GM23338 (cell line): ENCODE measurements at regions not wholly inside any gene's neighbourhood (a gene's known extent, or its start where the extent isn't known, plus 50 kb on each side); places are given as distances from the start of the nearest gene placed in this dataset.

Experiments used
- ATAC-seq: fragments of 200-7000 bp; cut with Tn5 transposase; 3 replicates; pipeline ENCODE4 v1.9.1; 2020
- DNase-seq: peaks from one replicate; pipeline ENCODE4 v3.0.0-alpha.2; 2015; ENCODE audit warnings: low spot score
- H2AFZ ChIP-seq: fragments of 200-600 bp; sonication (generic); 2 replicates; pipeline ENCODE4 v1.8.0; 2016; ENCODE audit warnings: antibody characterized with exemption, mild to moderate bottlenecking, moderate library complexity
- H3F3A ChIP-seq: fragments of 200-600 bp; sonication (generic); replicated peaks from 2 replicates; pipeline ENCODE4 v1.8.0; 2017; ENCODE audit warnings: antibody characterized with exemption, mixed run types, low read depth
- H3K27ac ChIP-seq: fragments of 200-600 bp; sonication (generic); 2 replicates; pipeline ENCODE4 v1.6.1; 2016; ENCODE audit warnings: low read depth
- H3K27me3 ChIP-seq: fragments of 200-600 bp; sonication (generic); 2 replicates; pipeline ENCODE4 v1.8.0; 2016; ENCODE audit warnings: mild to moderate bottlenecking, mixed run types, moderate library complexity; ENCODE audit not compliant: insufficient read depth
- H3K36me3 ChIP-seq: fragments of 200-600 bp; sonication (generic); 2 replicates; pipeline ENCODE4 v1.8.0; 2016; ENCODE audit warnings: mild to moderate bottlenecking; ENCODE audit not compliant: insufficient read depth
- H3K4me1 ChIP-seq: fragments of 200-600 bp; sonication (generic); 2 replicates; pipeline ENCODE4 v1.8.0; 2016; ENCODE audit warnings: mild to moderate bottlenecking, moderate library complexity; ENCODE audit not compliant: insufficient read depth
- H3K4me2 ChIP-seq: fragments of 200-600 bp; sonication (generic); 2 replicates; pipeline ENCODE4 v1.7.1; 2017; ENCODE audit warnings: mixed run types
- H3K4me3 ChIP-seq: fragments of 200-600 bp; sonication (generic); 2 replicates; pipeline ENCODE4 v1.6.1; 2016; ENCODE audit warnings: mixed run types
- H3K79me2 ChIP-seq: fragments of 200-600 bp; sonication (generic); replicated peaks from 2 replicates; pipeline ENCODE4 v1.8.0; 2017; ENCODE audit warnings: mild to moderate bottlenecking; ENCODE audit not compliant: insufficient read depth
- H3K9me2 ChIP-seq: fragments of 200-600 bp; sonication (generic); 2 replicates; pipeline ENCODE4 v1.8.0; 2017; ENCODE audit not compliant: insufficient read depth
- H4K20me1 ChIP-seq: fragments of 200-600 bp; sonication (generic); replicated peaks from 2 replicates; pipeline ENCODE4 v1.8.0; 2017; ENCODE audit warnings: mild to moderate bottlenecking; ENCODE audit not compliant: insufficient read depth
- H3K27ac Mint-ChIP-seq: 2 replicates; pipeline ENCODE4 v1.8.0; 2020; ENCODE audit warnings: inconsistent platforms, mild to moderate bottlenecking, moderate library complexity, mixed read lengths
- H3K27me3 Mint-ChIP-seq: 3 replicates; pipeline ENCODE4 v1.8.0; 2022; ENCODE audit warnings: low read depth, mild to moderate bottlenecking, moderate library complexity, mixed read lengths, inconsistent platforms; ENCODE audit not compliant: insufficient read depth, poor library complexity
- H3K36me3 Mint-ChIP-seq: 3 replicates; pipeline ENCODE4 v1.8.0; 2021; ENCODE audit warnings: low read depth, mild to moderate bottlenecking, inconsistent platforms, moderate library complexity, mixed read lengths
- H3K4me1 Mint-ChIP-seq: 3 replicates; pipeline ENCODE4 v1.8.0; 2020; ENCODE audit warnings: mild to moderate bottlenecking, inconsistent platforms, mixed read lengths
- H3K4me3 Mint-ChIP-seq: 3 replicates; pipeline ENCODE4 v1.8.0; 2021; ENCODE audit warnings: moderate library complexity, mild to moderate bottlenecking, inconsistent platforms, mixed read lengths
- H3K9me3 Mint-ChIP-seq: 3 replicates; pipeline ENCODE4 v1.8.0; 2020; ENCODE audit warnings: moderate library complexity, mild to moderate bottlenecking, inconsistent platforms, mixed read lengths
- CREB1 ChIP-seq: fragments of 250-450 bp; sonication (Bioruptor Pico); IDR thresholded peaks from 2 replicates; pipeline ENCODE4 v1.5.0; 2020; ENCODE audit warnings: low read depth, mild to moderate bottlenecking, moderate library complexity
- CTCF ChIP-seq, 2 experiments: fragments of 200-600 bp in 1 of 2; sonication (generic) in 1 of 2; conservative IDR thresholded peaks; 2 replicates each; pipeline versions ENCODE4 v1.5.1 to v1.6.1; 2016 to 2017; ENCODE audit warnings: antibody characterized with exemption in 2 of 2, low read depth in 2 of 2, mild to moderate bottlenecking in 2 of 2, moderate library complexity in 1 of 2
- ETS1 ChIP-seq: IDR thresholded peaks from 2 replicates; pipeline ENCODE4 v1.6.1; 2016; ENCODE audit warnings: antibody characterized with exemption
- EZH2 ChIP-seq: fragments of 200-600 bp; sonication (generic); IDR thresholded peaks from one replicate; pipeline ENCODE4 v1.8.0; 2017; ENCODE audit warnings: antibody characterized with exemption, mild to moderate bottlenecking, low read depth; ENCODE audit not compliant: unreplicated experiment
- EZH2phosphoT487 ChIP-seq: fragments of 200-600 bp; sonication (generic); IDR thresholded peaks from one replicate; pipeline ENCODE4 v1.8.1; 2018; ENCODE audit warnings: antibody characterized with exemption; ENCODE audit not compliant: unreplicated experiment
- JUNB ChIP-seq: IDR thresholded peaks from one replicate; pipeline ENCODE4 v1.6.1; 2016; ENCODE audit warnings: antibody characterized with exemption; ENCODE audit not compliant: unreplicated experiment
- NANOG ChIP-seq: IDR thresholded peaks from 2 replicates; pipeline ENCODE4 v1.6.1; 2016; ENCODE audit warnings: antibody characterized with exemption, borderline replicate concordance
- POLR2AphosphoS5 ChIP-seq: IDR thresholded peaks from 2 replicates; pipeline ENCODE4 v1.6.1; 2016; ENCODE audit warnings: antibody characterized with exemption, low read depth
- REST ChIP-seq: IDR thresholded peaks from one replicate; pipeline ENCODE4 v1.6.1; 2018; ENCODE audit warnings: antibody characterized with exemption; ENCODE audit not compliant: unreplicated experiment
- STAT1 ChIP-seq: IDR thresholded peaks from one replicate; pipeline ENCODE4 v1.6.1; 2016; ENCODE audit warnings: antibody characterized with exemption; ENCODE audit not compliant: unreplicated experiment
- ZNF114 ChIP-seq: fragments of 250-450 bp; sonication (Bioruptor Pico); IDR thresholded peaks from 2 replicates; pipeline ENCODE4 v1.5.0; 2020; ENCODE audit warnings: mild to moderate bottlenecking, moderate library complexity
- ZNF331 ChIP-seq: fragments of 250-450 bp; sonication (Bioruptor Pico); IDR thresholded peaks from 2 replicates; pipeline ENCODE4 v1.5.0; 2020; ENCODE audit warnings: low read depth, mild to moderate bottlenecking, moderate library complexity
- ZNF462 ChIP-seq: fragments of 250-450 bp; sonication (Bioruptor Pico); IDR thresholded peaks from 2 replicates; pipeline ENCODE4 v1.5.0; 2020; ENCODE audit warnings: mild to moderate bottlenecking, moderate library complexity

GRCh38 chr3:76138921-76139320, 353.6 kb upstream of the ZNF717 start:
- DNase-seq (no peak), ATAC-seq (no peak)
- H3K27me3 ChIP-seq, result no peaks in the 10 kb centered on the region
- H3K79me2 ChIP-seq, result no peaks in the 10 kb centered on the region
- no peaks in the 10 kb centered on the region for H4K20me1 ChIP-seq
- no peak overlapping the region for H3K4me2 ChIP-seq
- no peak overlapping the region for H3K27ac ChIP-seq
- no peaks in the 10 kb centered on the region for H3F3A ChIP-seq
- no peak overlapping the region for H3K4me3 ChIP-seq
- peaks cover 13% of the 10 kb centered on the region for H3K4me1 Mint-ChIP-seq
- H3K9me3 Mint-ChIP-seq, result no peaks in the 10 kb centered on the region
- H3K9me2 ChIP-seq, result no peaks in the 10 kb centered on the region
- H3K27ac Mint-ChIP-seq, result no peak overlapping the region
- no peak overlapping the region for H3K4me3 Mint-ChIP-seq
- no peaks in the 10 kb centered on the region for H3K36me3 Mint-ChIP-seq
- no peaks in the 10 kb centered on the region for H3K27me3 Mint-ChIP-seq
- H3K4me1 ChIP-seq, result peaks cover 9% of the 10 kb centered on the region; the same call in 1 of the 2 replicates
- no peak for TF ChIP-seq CTCF (conservative IDR thresholded peaks at IDR 0.05; ENCODE audit: low read depth in 2 of 2)
- no peak for TF ChIP-seq EZH2
- TF ChIP-seq ZNF331 (CRISPR knock-in tag), result no peak
- no peak for TF ChIP-seq JUNB
- no peak for TF ChIP-seq ETS1
- TF ChIP-seq ZNF462, result no peak
- no peak for TF ChIP-seq CREB1
- no peak for TF ChIP-seq EZH2phosphoT487
- no peak for TF ChIP-seq NANOG
- TF ChIP-seq POLR2AphosphoS5, result no peak
- TF ChIP-seq STAT1, result no peak
- TF ChIP-seq ZNF114 (CRISPR knock-in tag), result no peak
- TF ChIP-seq REST, result no peak
- no peak overlapping the region for H2AFZ ChIP-seq
- H3K36me3 ChIP-seq, result no peaks in the 10 kb centered on the region
